WTC11 (cell line): ENCODE measurements at regions not wholly inside any gene's neighbourhood (a gene's known extent, or its start where the extent isn't known, plus 50 kb on each side); places are given as distances from the start of the nearest gene placed in this dataset.

Experiments
- ATAC-seq: fragments of 200-7000 bp; cut with Tn5 transposase; 2 replicates; pipeline ENCODE4 v1.10.0; 2021; ENCODE audit warnings: mild to moderate bottlenecking, moderate library complexity
- CTCF ChIA-PET: fragments of 300-600 bp; sonication (Branson Sonifier 250); formaldehyde crosslinking; loops from one replicate; lab custom pipeline; 2021; ENCODE audit warnings: antibody characterized with exemption; lab: Charles Lee
- POLR2A ChIA-PET: fragments of 350-600 bp; sonication (Branson Sonifier 250); formaldehyde crosslinking; loops from one replicate; lab custom pipeline; 2021; ENCODE audit warnings: antibody characterized with exemption; lab: Charles Lee
- DNase-seq: peaks from one replicate; pipeline ENCODE4 v3.0.0; 2021; ENCODE audit warnings: low spot score
- H3K27ac Mint-ChIP-seq: 2 replicates; pipeline ENCODE4 v1.8.0; 2021; ENCODE audit warnings: mixed read lengths
- H3K27me3 Mint-ChIP-seq: 2 replicates; pipeline ENCODE4 v1.8.0; 2021; ENCODE audit warnings: low read depth, mild to moderate bottlenecking, moderate library complexity, mixed read lengths
- H3K36me3 Mint-ChIP-seq: 2 replicates; pipeline ENCODE4 v1.8.0; 2021; ENCODE audit warnings: mixed read lengths
- H3K4me1 Mint-ChIP-seq: 2 replicates; pipeline ENCODE4 v1.8.0; 2022; ENCODE audit warnings: mixed read lengths
- H3K4me3 Mint-ChIP-seq: 2 replicates; pipeline ENCODE4 v1.8.0; 2021; ENCODE audit warnings: mild to moderate bottlenecking, moderate library complexity, mixed read lengths
- H3K9me3 Mint-ChIP-seq: 2 replicates; pipeline ENCODE4 v1.8.0; 2021; ENCODE audit warnings: mixed read lengths
- ELF4 ChIP-seq: sonication (generic); formaldehyde crosslinking; IDR thresholded peaks from 2 replicates; pipeline ENCODE4 v1.8.1; 2022; ENCODE audit warnings: low read depth, mild to moderate bottlenecking, moderate library complexity, missing genetic modification reagents
- ESRRA ChIP-seq: sonication (generic); formaldehyde crosslinking; IDR thresholded peaks from 2 replicates; pipeline ENCODE4 v1.8.1; 2022; ENCODE audit warnings: mild to moderate bottlenecking, missing genetic modification reagents, borderline replicate concordance
- FOXP1 ChIP-seq: sonication (generic); formaldehyde crosslinking; IDR thresholded peaks from 2 replicates; pipeline ENCODE4 v1.8.0; 2022; ENCODE audit warnings: missing genetic modification reagents, mild to moderate bottlenecking, moderate library complexity, borderline replicate concordance
- GTF2I ChIP-seq: fragments of 250-450 bp; sonication (Bioruptor Pico); conservative IDR thresholded peaks from 2 replicates; pipeline ENCODE4 v1.4.0; 2021; ENCODE audit warnings: mild to moderate bottlenecking
- HMGA2 ChIP-seq: fragments of 250-450 bp; sonication (Bioruptor Pico); IDR thresholded peaks from 2 replicates; pipeline ENCODE4 v1.4.0; 2021; ENCODE audit warnings: mild to moderate bottlenecking, moderate library complexity
- NR1H2 ChIP-seq: sonication (generic); formaldehyde crosslinking; IDR thresholded peaks from 2 replicates; pipeline ENCODE4 v1.9.0; 2021; ENCODE audit warnings: mild to moderate bottlenecking, moderate library complexity, missing genetic modification reagents
- RORB ChIP-seq: fragments of 250-450 bp; sonication (Bioruptor Pico); IDR thresholded peaks from 2 replicates; pipeline ENCODE4 v1.9.0; 2021; ENCODE audit warnings: mild to moderate bottlenecking
- SOX15 ChIP-seq: fragments of 250-450 bp; sonication (Bioruptor Pico); IDR thresholded peaks from 2 replicates; pipeline ENCODE4 v1.9.0; 2021; ENCODE audit warnings: mild to moderate bottlenecking
- TP53 ChIP-seq: sonication (generic); formaldehyde crosslinking; IDR thresholded peaks from 2 replicates; pipeline ENCODE4 v1.8.1; 2023; ENCODE audit warnings: mild to moderate bottlenecking, missing genetic modification reagents
- ZNF232 ChIP-seq: sonication (generic); formaldehyde crosslinking; IDR thresholded peaks from 2 replicates; pipeline ENCODE4 v1.8.0; 2022; ENCODE audit warnings: mild to moderate bottlenecking, missing genetic modification reagents
- ZNF263 ChIP-seq: sonication (generic); formaldehyde crosslinking; IDR thresholded peaks from 2 replicates; pipeline ENCODE4 v1.8.1; 2022; ENCODE audit warnings: low read depth, mild to moderate bottlenecking, moderate library complexity, missing genetic modification reagents
- TF ChIP-seq, protein P1 (sequence below): fragments of 250-450 bp; sonication (Bioruptor Pico); IDR thresholded peaks from 2 replicates; pipeline ENCODE4 v1.9.0; 2021; ENCODE audit warnings: mild to moderate bottlenecking, borderline replicate concordance
- TF ChIP-seq, protein P2 (sequence below): sonication (generic); formaldehyde crosslinking; conservative IDR thresholded peaks from 2 replicates; pipeline ENCODE4 v1.8.1; 2023; ENCODE audit warnings: mild to moderate bottlenecking, low read depth, missing genetic modification reagents, moderate library complexity
- TF ChIP-seq, protein P3 (sequence below): sonication (generic); formaldehyde crosslinking; IDR thresholded peaks from 2 replicates; pipeline ENCODE4 v1.8.1; 2023; ENCODE audit warnings: mild to moderate bottlenecking, missing genetic modification reagents
- TF ChIP-seq, protein P4 (sequence below): sonication (generic); formaldehyde crosslinking; IDR thresholded peaks from 2 replicates; pipeline ENCODE4 v1.8.0; 2022; ENCODE audit warnings: missing genetic modification reagents
- TF ChIP-seq, protein P5 (sequence below): sonication (generic); formaldehyde crosslinking; IDR thresholded peaks from 2 replicates; pipeline ENCODE4 v1.8.1; 2023; ENCODE audit warnings: mild to moderate bottlenecking, missing genetic modification reagents, moderate library complexity

DNA sequence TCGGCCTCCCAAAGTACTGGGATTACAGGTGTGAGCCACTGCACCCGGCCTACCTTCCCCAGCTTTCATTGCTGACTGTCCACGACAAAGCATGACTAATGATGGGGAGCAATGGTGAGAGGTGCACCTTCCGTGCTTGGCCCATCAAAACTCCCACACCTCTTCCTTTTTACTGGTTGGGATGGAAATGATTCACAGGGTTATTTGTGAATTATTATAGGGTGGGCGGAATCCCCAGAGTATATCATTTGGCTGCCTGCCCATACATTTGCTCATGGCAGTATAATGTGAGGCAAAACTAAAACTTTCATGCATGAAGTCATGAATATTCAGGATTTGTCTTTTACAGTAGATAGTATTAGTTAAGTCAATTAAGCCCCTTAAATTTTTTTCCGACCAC, 334.2 kb upstream of the NETO1 start:
- no peaks in the 10 kb centered on the region for H3K9me3 Mint-ChIP-seq
- H3K27ac Mint-ChIP-seq: no peak overlapping the region
- H3K27me3 Mint-ChIP-seq: no peaks in the 10 kb centered on the region
- TF ChIP-seq FOXP1 (CRISPR knock-in tag) (no peak), ZNF232 (CRISPR knock-in tag) (no peak), TP53 (CRISPR knock-in tag) (no peak), ESRRA (no peak), NR1H2 (CRISPR knock-in tag) (no peak), ELF4 (CRISPR knock-in tag) (no peak), GTF2I (no peak)
- TF ChIP-seq, protein P1, sequence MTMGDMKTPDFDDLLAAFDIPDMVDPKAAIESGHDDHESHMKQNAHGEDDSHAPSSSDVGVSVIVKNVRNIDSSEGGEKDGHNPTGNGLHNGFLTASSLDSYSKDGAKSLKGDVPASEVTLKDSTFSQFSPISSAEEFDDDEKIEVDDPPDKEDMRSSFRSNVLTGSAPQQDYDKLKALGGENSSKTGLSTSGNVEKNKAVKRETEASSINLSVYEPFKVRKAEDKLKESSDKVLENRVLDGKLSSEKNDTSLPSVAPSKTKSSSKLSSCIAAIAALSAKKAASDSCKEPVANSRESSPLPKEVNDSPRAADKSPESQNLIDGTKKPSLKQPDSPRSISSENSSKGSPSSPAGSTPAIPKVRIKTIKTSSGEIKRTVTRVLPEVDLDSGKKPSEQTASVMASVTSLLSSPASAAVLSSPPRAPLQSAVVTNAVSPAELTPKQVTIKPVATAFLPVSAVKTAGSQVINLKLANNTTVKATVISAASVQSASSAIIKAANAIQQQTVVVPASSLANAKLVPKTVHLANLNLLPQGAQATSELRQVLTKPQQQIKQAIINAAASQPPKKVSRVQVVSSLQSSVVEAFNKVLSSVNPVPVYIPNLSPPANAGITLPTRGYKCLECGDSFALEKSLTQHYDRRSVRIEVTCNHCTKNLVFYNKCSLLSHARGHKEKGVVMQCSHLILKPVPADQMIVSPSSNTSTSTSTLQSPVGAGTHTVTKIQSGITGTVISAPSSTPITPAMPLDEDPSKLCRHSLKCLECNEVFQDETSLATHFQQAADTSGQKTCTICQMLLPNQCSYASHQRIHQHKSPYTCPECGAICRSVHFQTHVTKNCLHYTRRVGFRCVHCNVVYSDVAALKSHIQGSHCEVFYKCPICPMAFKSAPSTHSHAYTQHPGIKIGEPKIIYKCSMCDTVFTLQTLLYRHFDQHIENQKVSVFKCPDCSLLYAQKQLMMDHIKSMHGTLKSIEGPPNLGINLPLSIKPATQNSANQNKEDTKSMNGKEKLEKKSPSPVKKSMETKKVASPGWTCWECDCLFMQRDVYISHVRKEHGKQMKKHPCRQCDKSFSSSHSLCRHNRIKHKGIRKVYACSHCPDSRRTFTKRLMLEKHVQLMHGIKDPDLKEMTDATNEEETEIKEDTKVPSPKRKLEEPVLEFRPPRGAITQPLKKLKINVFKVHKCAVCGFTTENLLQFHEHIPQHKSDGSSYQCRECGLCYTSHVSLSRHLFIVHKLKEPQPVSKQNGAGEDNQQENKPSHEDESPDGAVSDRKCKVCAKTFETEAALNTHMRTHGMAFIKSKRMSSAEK (CRISPR knock-in tag): no peak
- TF ChIP-seq, protein P2, sequence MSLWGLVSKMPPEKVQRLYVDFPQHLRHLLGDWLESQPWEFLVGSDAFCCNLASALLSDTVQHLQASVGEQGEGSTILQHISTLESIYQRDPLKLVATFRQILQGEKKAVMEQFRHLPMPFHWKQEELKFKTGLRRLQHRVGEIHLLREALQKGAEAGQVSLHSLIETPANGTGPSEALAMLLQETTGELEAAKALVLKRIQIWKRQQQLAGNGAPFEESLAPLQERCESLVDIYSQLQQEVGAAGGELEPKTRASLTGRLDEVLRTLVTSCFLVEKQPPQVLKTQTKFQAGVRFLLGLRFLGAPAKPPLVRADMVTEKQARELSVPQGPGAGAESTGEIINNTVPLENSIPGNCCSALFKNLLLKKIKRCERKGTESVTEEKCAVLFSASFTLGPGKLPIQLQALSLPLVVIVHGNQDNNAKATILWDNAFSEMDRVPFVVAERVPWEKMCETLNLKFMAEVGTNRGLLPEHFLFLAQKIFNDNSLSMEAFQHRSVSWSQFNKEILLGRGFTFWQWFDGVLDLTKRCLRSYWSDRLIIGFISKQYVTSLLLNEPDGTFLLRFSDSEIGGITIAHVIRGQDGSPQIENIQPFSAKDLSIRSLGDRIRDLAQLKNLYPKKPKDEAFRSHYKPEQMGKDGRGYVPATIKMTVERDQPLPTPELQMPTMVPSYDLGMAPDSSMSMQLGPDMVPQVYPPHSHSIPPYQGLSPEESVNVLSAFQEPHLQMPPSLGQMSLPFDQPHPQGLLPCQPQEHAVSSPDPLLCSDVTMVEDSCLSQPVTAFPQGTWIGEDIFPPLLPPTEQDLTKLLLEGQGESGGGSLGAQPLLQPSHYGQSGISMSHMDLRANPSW (CRISPR knock-in tag): no peak
- CTCF ChIA-PET: no interaction called here
- no peaks in the 10 kb centered on the region for H3K36me3 Mint-ChIP-seq
- ATAC-seq (no peak), DNase-seq (no peak)
- POLR2A ChIA-PET: interaction anchor here (0.7 kb wide), 1 partner anchor 12 kb away, joined by 6 read pairs; no protein-coding TSS in a partner anchor
- no peaks in the 10 kb centered on the region for H3K4me1 Mint-ChIP-seq
- no peak overlapping the region for H3K4me3 Mint-ChIP-seq

DNA sequence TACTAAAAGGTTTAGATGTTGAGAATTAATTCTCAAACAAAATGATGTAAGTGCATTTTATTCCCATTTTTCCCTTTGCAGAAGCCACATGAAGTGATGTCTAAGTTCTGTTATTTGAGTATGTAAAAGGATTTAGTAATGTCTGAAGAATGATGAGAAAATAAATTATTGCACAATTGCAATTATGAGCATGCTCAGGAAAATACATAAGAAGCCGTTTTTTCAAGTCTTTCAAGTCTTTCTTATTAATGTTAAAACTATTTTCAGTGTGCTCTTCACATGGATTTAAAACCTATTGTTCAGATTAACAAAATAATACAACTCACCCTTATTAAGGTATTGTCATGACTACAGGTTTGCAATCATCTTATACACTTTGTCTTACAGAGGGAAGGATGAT, 331.4 kb upstream of the NETO1 start:
- H3K4me3 Mint-ChIP-seq: no peak overlapping the region
- H3K36me3 Mint-ChIP-seq: no peaks in the 10 kb centered on the region
- peaks cover 2% of the 10 kb centered on the region; the same call in 1 of the 2 replicates for H3K4me1 Mint-ChIP-seq
- ATAC-seq (no peak), DNase-seq (no peak)
- CTCF ChIA-PET: no interaction called here
- no peaks in the 10 kb centered on the region for H3K9me3 Mint-ChIP-seq
- POLR2A ChIA-PET: no interaction called here
- TF ChIP-seq ZNF263: no peak
- TF ChIP-seq, protein P3, sequence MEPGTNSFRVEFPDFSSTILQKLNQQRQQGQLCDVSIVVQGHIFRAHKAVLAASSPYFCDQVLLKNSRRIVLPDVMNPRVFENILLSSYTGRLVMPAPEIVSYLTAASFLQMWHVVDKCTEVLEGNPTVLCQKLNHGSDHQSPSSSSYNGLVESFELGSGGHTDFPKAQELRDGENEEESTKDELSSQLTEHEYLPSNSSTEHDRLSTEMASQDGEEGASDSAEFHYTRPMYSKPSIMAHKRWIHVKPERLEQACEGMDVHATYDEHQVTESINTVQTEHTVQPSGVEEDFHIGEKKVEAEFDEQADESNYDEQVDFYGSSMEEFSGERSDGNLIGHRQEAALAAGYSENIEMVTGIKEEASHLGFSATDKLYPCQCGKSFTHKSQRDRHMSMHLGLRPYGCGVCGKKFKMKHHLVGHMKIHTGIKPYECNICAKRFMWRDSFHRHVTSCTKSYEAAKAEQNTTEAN (CRISPR knock-in tag): no peak
- H3K27ac Mint-ChIP-seq: no peak overlapping the region
- H3K27me3 Mint-ChIP-seq: no peaks in the 10 kb centered on the region

DNA sequence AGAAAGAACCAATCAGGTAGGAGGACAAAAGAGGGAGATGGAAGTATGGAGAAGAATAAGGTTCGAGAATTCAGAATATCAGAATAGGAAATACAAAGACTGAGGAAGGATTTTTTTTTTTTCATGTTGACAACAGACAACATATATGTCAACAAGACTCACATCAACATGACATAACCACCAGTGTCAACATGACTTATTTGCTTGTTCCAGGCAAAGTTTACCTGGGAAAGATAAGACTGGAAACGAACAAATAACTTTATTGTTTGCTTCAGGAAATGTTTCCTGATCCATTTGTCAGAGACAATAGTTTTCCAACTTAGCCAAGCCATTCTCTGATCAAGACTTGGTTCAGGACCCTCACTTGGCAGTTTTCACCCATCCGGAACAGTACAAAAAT, 321.9 kb upstream of the NETO1 start:
- POLR2A ChIA-PET: no interaction called here
- Mint-ChIP-seq H3K4me3 (no peak overlapping the region), H3K27ac (no peak overlapping the region), H3K9me3 (peaks cover 15% of the 10 kb centered on the region), H3K27me3 (no peaks in the 10 kb centered on the region), H3K36me3 (no peaks in the 10 kb centered on the region), H3K4me1 (peaks cover 4% of the 10 kb centered on the region; the same call in 1 of the 2 replicates)
- TF ChIP-seq RORB (CRISPR knock-in tag) (peak; percentile 97), SOX15 (no peak), HMGA2 (CRISPR knock-in tag) (no peak)
- TF ChIP-seq, protein P4, sequence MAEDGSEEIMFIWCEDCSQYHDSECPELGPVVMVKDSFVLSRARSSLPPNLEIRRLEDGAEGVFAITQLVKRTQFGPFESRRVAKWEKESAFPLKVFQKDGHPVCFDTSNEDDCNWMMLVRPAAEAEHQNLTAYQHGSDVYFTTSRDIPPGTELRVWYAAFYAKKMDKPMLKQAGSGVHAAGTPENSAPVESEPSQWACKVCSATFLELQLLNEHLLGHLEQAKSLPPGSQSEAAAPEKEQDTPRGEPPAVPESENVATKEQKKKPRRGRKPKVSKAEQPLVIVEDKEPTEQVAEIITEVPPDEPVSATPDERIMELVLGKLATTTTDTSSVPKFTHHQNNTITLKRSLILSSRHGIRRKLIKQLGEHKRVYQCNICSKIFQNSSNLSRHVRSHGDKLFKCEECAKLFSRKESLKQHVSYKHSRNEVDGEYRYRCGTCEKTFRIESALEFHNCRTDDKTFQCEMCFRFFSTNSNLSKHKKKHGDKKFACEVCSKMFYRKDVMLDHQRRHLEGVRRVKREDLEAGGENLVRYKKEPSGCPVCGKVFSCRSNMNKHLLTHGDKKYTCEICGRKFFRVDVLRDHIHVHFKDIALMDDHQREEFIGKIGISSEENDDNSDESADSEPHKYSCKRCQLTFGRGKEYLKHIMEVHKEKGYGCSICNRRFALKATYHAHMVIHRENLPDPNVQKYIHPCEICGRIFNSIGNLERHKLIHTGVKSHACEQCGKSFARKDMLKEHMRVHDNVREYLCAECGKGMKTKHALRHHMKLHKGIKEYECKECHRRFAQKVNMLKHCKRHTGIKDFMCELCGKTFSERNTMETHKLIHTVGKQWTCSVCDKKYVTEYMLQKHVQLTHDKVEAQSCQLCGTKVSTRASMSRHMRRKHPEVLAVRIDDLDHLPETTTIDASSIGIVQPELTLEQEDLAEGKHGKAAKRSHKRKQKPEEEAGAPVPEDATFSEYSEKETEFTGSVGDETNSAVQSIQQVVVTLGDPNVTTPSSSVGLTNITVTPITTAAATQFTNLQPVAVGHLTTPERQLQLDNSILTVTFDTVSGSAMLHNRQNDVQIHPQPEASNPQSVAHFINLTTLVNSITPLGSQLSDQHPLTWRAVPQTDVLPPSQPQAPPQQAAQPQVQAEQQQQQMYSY (CRISPR knock-in tag): no peak
- TF ChIP-seq, protein P5, sequence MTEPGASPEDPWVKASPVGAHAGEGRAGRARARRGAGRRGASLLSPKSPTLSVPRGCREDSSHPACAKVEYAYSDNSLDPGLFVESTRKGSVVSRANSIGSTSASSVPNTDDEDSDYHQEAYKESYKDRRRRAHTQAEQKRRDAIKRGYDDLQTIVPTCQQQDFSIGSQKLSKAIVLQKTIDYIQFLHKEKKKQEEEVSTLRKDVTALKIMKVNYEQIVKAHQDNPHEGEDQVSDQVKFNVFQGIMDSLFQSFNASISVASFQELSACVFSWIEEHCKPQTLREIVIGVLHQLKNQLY: no peak
- no peak for DNase-seq
- CTCF ChIA-PET: no interaction called here
- no peak for ATAC-seq
